Activated gamma-delta T cell treated with anti-CD3 and anti-CD28 coated beads, Interleukin-2, amount 50 U/mL, for 16 hours (primary cell): ENCODE measurements at regions not wholly inside any gene's neighbourhood (a gene's known extent, or its start where the extent isn't known, plus 50 kb on each side); places are given as distances from the start of the nearest gene placed in this dataset.
"Not testable (repeated sequence)": the region's sequence is repeated elsewhere in the genome, so short reads cannot be mapped to it uniquely, and the experiment has no call there.

Experiments
- DNase-seq: peaks from one replicate; pipeline ENCODE4 v3.0.0-alpha.2; 2020; ENCODE audit warnings: low read depth

DNA sequence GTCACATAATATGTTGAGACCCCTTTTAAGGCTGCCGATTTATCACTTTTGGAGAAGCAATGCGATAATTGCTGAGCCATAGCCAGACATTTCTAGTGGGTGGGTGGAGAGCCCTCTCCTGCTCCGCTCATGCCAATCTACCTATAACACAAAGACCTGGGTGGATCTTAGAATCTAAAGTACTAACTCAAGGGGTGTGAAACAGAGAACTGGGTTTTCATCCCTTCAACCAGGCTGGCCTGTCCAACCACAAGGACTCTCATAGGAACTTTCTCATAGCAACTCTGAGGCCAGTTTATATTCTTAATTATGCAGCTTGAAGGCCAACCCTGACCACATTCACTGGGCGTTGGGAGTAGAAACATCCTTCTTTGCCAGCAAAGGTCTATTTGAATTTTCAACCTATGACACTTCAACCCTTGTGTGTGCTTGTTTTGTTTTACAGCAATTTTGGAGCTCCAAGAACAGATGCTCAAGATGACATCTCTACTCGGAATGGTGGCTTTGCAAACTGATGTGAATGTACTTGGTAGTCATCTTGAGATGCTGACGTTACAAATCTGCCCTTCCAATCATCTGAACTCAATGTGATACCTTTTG is 1198.2 kb upstream of the AUTS2 start:
- no peak for DNase-seq

DNA sequence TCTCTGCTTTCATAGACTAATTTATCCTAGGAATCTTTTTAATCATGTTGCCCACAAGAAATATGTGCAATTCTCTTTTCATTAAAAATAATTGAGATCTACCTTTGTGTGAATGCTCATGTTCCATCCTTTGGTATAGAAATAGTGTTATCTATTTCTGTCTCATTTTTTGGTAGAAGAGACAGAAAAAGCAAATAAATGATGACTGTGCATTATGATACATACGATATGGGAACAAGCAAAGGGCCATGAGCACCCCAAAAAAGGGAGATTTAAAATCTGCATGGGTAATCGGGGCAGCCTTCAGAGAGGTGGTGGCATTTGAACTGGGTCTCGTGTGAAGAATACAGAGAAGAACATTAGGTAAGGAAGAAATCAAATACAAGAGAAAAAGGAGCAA is 1197.5 kb upstream of the AUTS2 start:
- no peak for DNase-seq

DNA sequence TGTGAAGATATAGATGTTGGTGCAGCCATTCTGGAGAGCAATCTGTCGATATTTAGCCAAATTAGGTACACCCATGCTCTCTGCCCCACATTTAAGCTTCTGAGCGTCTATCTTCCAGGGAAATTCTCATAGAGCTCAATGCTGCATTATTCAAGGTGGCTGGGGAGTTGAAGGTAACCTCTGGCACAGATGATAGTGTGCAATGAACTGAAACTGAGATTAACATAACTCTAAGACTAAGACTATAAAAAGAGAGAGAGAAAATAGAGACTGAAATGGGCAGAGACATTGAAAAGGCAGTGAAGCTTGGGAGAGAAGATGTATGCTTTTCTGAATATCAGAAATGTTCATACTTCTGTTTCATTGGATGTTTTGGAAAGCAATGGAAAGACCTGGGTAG is 1197.0 kb upstream of the AUTS2 start:
- DNase-seq, result no peak

DNA sequence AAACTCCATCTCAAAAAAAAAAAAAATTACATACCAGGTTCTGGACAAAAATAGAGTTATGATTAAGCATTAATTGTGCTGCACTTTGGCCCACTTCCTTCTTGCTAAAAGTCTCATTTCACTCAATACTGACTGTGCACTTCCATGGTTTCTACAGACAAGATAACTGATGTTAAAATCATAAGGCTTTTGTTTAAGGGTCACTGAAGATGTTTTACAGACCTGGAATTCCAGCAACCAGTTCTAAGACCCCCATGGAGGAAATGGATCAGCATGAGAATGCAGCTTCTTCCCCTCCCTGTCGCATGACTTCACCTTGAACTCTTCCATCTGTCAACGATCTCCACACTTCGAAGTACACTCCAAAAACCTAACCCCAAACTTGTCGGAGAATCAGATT is 1191.8 kb upstream of the AUTS2 start:
- no peak for DNase-seq

DNA sequence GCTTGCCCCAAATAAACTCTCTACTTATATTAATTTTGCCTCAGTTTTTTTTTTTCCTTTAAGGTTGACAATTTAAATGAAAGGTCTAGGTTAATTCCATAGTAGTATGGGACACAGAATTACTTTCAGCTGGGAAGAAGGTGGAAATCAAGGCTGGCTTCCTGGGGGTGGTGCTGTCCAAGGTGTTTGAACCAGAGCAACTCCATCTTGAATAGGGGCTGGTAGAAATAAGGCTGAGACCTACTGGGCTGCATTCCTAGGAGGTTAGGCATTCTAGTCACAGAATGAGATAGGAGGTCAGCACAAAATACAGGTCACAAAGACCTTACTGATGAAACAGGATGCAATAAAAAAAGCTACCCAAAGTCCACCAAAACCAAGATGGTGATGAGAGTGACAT is 1190.8 kb upstream of the AUTS2 start:
- DNase-seq, result no peak

DNA sequence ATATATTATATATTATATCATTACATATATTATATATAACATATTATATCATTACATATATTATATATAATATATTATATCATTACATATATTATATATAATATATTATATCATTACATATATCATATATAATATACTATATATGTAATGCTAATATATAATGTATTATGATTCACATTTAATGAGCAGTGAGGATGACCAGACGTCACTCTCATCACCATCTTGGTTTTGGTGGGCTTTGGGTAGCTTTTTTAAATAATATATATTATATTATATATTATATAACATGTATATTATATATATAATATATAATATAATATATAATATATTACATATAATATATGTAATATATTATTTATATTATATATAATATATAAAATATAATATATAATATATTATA is 1189.4 kb upstream of the AUTS2 start:
- DNase-seq, result no peak

DNA sequence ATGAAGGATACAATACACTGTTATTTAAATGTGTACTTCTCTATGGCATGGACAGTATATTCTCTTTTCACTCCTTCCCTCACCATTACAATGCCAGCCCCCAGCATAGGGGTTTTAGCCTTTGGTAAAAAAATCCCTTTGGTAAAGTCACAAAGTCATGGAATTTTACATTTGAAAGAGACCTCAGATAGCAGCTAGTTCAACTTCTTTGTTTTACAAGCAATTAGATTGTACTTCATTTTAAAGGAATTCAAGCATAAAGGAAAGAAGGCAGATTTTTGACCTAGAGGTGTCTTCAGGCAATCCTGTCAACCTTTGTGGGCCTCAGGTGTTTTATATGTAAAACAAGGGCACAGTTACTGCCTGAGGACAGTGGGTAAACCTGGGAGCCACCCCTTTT is 1188.4 kb upstream of the AUTS2 start:
- no peak for DNase-seq

DNA sequence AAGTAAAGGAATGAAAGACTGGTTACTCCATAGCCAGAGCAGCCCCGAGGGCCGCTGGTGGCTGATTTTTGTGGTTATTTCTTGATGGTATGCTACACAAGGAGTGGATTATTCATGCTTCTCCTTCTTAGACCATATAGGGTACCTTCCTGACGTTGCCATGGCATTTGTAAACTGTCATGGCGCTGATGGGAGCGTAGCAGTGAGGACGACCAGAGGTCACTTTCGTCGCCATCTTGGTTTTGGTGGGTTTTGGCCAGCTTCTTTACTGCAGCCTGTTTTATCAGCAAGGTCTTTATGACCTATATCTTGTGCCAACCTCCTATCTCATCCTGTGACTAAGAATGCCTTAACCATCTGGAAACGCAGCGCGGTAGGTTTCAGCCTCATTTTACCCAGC is 1187.6 kb upstream of the AUTS2 start:
- DNase-seq, result not testable (repeated sequence)

DNA sequence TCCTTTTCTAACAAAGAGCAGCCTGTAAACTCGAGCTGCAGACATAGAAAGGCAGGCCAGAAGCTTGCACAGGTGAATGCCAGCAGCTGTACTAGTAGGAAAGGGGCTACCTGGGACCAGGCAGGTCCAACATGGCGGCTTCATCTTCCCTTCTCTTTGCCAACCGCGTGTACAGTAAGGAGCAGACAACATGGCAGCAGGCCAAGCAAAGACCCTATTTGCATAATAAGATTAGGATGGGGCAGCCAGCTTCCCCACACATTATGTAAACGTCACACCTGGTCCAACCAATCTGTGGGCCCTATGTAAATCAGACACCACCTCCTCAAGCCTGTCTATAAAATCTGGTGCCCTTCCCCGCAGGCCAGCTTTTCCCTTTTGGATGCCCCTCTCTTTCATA is 1186.5 kb upstream of the AUTS2 start:
- no peak for DNase-seq

DNA sequence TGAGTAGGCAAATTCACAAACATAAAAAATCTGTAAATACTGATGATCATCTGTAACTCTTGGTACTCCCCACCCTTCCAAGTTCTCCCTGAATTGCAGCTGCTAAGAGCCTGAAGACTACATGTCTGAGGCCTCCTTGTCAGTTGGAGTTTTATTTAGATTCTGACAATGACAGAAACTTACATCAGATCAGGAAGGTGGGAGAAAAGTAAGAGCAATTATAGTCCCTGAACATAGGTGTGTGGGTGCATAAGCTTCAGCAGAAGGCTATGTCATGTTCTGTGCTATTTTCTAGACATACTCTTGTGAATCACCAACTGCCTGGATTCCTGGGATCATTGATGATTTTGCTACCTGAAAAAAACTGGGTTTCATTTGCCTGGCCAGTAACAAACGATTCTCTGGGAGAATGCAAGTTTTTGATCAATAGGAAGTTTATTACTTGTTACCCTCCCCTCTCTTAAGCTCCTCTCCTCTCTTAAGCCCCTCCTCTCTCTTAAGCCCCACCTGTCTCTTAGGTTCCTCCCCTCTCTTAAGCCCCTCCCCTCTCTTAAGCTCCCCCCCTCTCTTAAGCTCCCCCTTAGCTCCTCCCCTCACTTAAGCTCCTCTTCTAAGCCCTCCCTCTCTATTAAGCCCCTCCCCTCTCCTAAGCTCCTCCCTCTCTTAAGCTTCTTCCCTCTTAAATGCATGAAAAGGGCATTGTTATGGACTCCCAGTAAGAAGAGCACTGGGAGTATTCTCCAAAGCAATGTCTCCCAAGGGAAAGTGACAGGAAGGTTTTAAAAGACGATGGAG is 1183.4 kb upstream of the AUTS2 start:
- no peak for DNase-seq

DNA sequence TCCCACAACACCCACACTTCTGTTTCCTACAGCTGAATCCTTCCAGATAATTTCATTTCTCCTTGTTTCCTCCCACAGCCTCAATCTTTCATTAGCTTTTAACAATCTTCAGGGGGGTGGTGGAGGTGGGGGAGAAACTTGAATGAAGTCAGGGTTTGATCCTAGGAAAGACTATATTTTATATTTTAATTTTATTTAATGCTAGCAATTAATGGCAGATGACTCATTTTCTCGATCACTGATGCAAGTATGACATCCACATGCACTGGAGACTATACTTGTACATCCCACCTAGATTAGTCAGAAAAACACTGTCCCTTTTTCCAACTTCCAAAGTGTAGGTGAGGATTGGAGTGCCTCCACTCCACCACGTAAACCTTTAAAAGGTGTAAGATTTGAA is 1181.3 kb upstream of the AUTS2 start:
- no peak for DNase-seq

DNA sequence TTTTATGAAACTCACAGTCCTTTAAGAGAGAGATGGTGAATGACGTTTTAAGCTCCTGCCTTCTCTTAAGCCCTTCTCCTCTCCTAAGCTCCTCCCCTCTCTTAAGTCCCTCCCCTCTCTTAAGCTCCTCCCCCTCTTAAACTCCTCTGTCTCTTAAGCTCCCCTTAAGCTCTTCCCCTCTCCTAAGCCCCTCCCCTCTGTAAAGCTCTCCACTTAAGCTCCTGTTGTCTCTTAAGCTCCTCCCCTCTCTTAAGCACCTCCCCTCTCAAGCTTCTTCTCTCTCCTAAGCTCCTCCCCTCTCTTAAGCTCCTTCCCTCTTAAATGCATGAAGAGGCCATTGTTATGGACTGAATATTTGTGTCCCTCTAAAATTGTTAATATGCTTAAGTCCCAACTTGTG is 1180.6 kb upstream of the AUTS2 start:
- no peak for DNase-seq

DNA sequence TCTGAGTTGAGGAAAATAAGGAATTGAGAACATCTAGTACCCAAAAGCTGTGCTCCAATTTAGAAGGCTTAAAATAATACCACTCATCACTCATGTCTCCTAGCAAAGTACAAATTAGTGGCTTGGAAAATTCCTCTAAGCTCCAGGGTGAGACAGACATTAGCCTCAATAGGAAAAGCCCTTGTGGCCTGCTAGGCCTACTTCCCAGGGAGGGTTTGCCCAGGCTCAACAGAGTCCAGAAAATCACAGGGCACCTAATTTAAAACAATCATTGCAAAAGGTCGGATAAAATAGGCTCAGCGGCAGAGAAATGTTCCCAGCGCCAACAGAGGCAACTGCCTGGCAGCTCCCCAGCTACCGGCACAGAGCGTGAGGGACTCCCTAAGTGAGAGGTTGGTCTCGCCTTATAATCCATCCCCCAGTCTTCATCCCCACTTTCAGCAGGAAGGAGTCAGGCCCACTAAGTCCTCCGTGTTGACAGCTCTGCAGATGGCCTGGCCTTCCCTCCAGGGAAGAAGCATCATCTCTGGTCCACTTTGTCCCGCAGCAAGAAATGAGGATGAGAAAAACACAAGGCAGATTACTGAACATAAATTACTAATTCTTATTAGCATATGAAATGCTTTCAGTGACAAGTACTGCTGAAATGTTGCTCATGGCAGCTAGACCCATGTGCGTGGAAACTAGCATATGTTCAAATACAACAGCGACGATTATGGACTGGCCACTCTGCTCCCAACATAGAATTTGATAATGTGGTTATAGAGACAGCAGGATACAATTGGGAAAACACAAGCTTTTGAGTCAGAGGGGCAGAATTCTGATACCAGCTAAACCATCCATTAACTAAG is 1177.7 kb upstream of the AUTS2 start:
- no peak for DNase-seq

DNA sequence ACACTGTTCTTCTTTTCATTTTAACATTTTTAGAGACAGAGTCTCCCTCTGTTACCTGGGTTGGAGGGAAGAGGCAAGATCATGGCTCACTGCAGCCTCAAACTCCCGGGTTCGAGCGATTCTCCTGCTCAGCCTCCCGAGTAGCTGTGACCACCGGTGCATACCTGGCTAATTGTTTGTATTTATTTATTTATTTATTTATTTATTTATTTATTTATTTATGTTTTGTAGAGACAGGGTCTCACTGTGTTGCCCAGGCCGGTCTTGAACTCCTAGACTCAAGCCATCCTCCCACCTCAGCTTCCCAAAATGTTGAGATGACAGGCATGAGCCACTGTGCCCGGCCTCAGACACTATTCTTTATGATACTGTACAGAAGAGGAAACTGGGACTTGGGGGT is 1176.6 kb upstream of the AUTS2 start:
- DNase-seq, result no peak

DNA sequence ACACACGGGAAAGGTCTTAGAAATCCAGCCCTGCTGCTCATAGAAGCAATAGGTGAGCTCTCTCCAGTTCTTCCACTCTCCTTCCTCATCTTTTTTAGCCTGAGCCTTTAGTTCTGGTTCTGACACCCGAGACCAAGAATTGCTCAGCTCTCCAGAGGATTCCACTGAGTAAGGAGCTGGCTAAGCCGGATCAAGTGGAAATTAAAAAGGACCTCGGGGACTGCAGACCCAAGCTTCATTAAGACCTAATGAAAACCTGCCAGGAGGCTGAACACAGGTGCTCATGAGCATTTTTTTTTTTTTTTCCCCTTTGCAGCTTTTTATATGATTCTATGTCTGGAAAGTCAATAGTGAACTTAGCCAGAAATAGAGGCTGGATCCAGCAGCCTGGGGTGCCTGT is 1176.0 kb upstream of the AUTS2 start:
- DNase-seq, result no peak

DNA sequence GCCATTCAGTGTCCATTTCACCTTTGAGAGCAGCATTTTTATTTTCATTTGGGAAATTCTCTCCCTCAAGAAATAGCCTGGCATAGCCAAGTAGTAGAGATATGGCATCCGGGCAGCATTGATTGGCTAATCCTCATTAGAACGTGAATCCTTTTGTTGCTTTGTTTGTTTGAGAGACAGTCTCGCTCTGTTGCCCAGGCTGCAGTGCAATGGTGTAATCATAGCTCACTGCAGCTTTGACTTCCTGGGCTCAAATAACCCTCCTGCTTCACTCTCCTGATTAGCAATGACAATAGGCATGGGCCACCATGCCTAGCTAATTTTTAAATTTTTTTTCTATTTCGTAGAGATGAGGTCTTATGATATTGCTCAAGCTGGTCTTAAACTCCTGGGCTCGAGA is 1174.9 kb upstream of the AUTS2 start:
- DNase-seq, result no peak

DNA sequence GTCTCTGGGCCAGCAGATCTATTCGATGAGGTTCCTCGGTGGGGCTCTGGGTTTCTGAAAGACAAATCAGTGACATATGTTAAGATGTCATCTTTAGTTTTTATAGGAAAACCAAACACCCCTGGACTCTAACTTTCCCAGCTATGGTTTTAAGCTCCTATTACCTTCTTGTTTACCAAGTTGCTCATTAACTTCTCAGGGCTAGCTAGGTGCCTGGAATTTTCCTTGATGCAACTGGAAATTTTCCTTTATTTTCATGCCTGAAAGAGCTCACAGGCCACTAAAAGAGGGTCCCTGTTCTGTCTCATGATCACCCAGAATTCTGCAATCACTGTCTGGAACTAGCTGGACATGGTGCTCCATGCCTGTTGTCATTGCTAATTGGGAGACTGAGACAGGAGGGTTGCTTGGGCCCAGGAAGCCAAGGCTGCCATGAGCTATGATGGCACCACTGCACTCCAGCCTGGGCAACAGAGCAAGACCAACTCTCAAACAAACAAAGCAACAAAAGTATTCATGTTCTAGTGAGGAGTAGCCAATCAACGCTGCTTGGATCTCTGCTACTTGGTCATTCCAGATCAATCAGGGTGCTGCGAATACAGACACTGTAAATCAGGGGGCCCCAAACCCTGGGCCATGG is 1173.5 kb upstream of the AUTS2 start:
- no peak for DNase-seq

DNA sequence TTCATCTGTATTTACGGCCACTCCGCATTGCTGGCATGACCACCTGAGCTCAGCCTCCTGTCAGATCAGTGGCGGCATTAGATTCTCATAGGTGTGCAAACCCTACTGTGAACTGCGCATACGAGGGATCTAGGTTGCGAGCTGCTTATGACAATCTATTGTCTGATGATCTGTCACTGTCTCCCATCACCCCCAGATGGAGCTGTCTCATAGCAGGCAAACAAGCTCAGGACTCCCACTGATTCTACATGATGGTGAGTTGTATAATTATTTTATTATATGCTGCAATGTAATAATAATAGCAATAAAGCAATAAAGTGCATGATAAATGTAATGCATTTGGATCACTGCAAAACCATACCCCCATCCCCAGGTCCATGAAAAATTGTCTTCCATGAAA is 1172.9 kb upstream of the AUTS2 start:
- DNase-seq, result no peak

DNA sequence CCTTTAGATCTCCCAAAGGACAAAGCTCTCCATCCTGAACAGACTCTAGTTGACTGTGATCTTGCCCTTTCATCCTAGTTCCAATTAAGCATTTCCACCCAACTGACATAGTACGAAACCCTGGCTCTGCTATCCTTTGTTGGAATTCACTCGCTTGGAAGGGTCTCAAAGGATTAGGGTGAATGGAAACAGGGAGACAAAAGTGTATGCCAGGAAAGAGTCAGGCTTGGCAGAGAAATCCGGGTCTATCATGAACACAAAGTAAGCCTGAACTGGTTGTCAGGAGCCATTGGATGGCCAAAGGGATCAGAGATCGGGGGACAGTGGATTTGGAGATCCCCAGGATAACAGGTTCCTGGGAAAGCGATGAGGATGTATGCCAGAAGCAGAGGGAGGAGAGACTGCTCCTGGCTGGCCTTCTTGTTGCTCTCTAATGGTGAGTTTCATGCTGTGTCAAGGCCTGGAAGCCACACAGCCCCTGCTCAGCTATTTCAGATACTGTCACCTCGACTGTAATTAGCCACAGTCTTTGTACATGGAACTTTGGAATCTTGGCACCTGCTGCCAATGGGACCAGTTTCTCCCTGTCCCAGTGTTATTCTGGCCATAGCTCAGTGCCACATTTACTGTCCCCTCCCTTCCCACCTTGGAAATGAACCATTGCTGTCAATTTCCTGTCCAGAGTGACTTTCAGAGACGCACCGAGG is 1168.7 kb upstream of the AUTS2 start:
- DNase-seq, result no peak

DNA sequence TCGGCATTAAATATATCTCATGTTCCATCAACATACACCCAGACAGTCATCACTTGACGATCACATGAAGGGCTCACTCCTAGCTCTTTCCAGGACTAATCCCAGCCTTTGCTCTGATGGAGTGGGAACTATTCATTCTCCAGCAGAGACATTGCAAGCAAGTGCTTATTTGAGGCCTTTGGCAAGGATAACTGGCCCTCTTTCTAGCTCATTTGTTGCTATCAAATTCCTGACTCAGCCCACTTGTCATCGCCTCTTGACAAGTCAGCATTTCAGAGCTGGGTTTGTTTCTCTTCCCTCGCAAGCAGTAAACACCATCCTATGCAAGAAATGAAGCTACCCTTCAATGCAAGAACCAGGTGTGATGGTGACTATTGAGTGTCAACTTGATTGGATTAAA is 1165.7 kb upstream of the AUTS2 start:
- no peak for DNase-seq

DNA sequence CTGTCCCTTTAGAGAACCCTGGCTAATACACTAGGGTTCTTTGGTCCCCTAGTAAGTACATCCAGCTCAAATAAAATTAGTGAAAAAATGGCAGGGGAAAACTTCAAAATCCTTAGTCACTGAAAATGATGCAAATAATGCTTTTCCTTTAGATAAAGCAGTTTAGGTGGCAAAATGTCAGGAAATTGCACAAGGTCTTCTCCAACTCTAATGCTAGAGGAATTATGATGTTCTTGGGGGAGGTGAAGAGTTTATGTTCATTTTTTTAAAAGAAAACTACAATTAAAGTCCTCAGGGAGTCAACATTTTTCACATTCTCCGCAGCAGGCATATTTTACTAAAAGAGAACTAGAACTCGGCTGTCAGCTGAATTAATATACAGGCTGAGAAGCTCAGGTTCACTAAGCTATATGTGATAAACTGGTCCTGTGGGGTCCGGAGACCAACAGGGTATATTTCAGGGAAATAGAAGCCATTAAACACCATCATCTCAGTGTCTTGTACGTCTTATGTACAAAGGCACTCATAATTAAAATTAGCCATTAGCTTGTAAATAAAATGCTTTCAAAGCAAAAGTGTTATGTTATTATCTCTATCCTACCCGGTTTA is 1164.7 kb upstream of the AUTS2 start:
- no peak for DNase-seq

DNA sequence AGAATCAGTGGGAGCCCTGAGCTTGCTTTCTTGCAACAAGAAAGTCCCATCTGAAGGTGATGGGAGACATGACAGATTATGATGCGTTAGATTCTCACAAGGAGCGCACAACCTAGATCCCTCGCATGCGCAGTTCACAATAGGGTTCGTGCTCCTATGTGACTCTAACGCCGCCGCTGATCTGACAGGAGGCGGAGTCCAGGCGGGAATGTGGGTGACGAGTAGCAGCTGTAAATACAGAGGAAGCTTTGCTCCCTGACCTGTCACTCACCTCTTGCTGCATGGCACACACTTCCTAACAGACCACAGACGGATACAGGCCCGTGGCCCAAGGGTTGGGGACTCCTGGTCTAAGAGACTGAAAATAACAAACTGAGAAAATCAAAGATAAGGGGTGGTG is 1163.4 kb upstream of the AUTS2 start:
- DNase-seq, result no peak
